ENCODE measurements at regions not wholly inside any gene's neighbourhood (a gene's known extent, or its start where the extent isn't known, plus 50 kb on each side); places are given as distances from the start of the nearest gene placed in this dataset.

DNA sequence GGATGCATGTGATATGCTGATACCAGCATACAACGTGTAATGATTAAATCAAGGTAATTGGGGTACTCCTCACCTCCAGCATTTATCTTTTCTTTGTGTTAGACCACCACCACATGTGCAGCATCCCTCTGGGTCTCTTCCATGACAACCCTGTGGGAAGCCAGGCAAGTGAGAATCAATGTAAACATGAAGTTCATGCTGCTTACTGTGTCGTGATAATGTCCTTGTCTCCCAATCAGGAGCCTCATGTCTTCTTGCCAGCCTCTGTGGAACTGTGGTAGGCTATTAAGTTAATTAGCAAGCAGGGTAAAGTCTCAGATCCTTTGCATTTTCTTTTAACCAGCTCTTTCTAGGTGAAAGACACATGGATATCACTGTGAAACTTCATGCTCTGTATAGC is 126.7 kb downstream of the TES start:
- Histone ChIP-seq H3K36me3 (ENCODE audit: control insufficient read depth in 2 of 2, insufficient read depth in 2 of 2, low read length in 1 of 2) (no peaks in the 10 kb centered on the region), H3K4me2 (ENCODE audit: control insufficient read depth, insufficient read depth) (no peak overlapping the region), H2AFZ (ENCODE audit: control insufficient read depth, low read depth, low read length) (no peak overlapping the region), H3K9ac (ENCODE audit: control insufficient read depth, insufficient read depth, low read length) (no peak overlapping the region), H3K79me2 (ENCODE audit: control insufficient read depth, insufficient read depth, low read length) (no peaks in the 10 kb centered on the region), H3K9me3 (replicated peaks; ENCODE audit: control insufficient read depth, insufficient read depth, low read length) (no peaks in the 10 kb centered on the region), H3K4me3 (no peak overlapping the region), H3K4me1 (ENCODE audit: control insufficient read depth, insufficient read depth, low read length) (no peaks in the 10 kb centered on the region), H3K27ac (ENCODE audit: control insufficient read depth, insufficient read depth) (no peak overlapping the region), H3K27me3 (replicated peaks in 1 of 2; ENCODE audit: control insufficient read depth in 2 of 2, insufficient read depth in 2 of 2, low read length in 1 of 2) (no peaks in the 10 kb centered on the region; a peak in 1 of 4 replicates), H4K20me1 (ENCODE audit: control insufficient read depth, insufficient read depth) (no peaks in the 10 kb centered on the region)
- RAD21 ChIA-PET (ENCODE audit: unreplicated experiment): no interaction called here
- POLR2A ChIA-PET: no interaction called here
- 25% methylated on average over 2 of the region's 2 CpGs for WGBS (ENCODE audit: insufficient coverage, insufficient replicate concordance, low lambda C conversion rate, missing lambda C conversion rate)
- intact Hi-C loops (cut with micrococcal nuclease; ENCODE audit: unreplicated experiment): no loop called here
- CTCF ChIA-PET: interaction anchor here (1.3 kb wide), 1 partner anchor 254 kb away, joined by 4 read pairs; no protein-coding TSS in a partner anchor
- TF ChIP-seq BHLHE40 (IDR thresholded peaks at IDR 0.05; ENCODE audit: borderline replicate concordance in 1 of 2, low read depth in 2 of 2, low read length in 1 of 2): no peak
- TF ChIP-seq NR2F1 (conservative IDR thresholded peaks at IDR 0.05): no peak
- TF ChIP-seq MEF2A (IDR thresholded peaks at IDR 0.05; ENCODE audit: insufficient read depth, low read depth, low read length): no peak
- TF ChIP-seq WRNIP1 (IDR thresholded peaks at IDR 0.05; ENCODE audit: borderline replicate concordance, low read depth, low read length): no peak
- no peak for TF ChIP-seq POLR2AphosphoS2 (IDR thresholded peaks at IDR 0.05; ENCODE audit: low read depth, low read length)
- TF ChIP-seq ZNF622 (IDR thresholded peaks at IDR 0.05): no peak
- no peak for TF ChIP-seq POU2F2 (IDR thresholded peaks at IDR 0.05; ENCODE audit: borderline replicate concordance, low read depth, low read length)
- TF ChIP-seq BACH1 (IDR thresholded peaks at IDR 0.05; ENCODE audit: borderline replicate concordance): no peak
- TF ChIP-seq SMAD5 (IDR thresholded peaks at IDR 0.05; ENCODE audit: low read depth): no peak
- TF ChIP-seq ZBED1 (IDR thresholded peaks at IDR 0.05; ENCODE audit: borderline replicate concordance): no peak
- TF ChIP-seq IKZF1 (conservative IDR thresholded peaks at IDR 0.05): no peak
- no peak for TF ChIP-seq HDAC2 (IDR thresholded peaks at IDR 0.05)
- no peak for TF ChIP-seq ASH2L (IDR thresholded peaks at IDR 0.05; ENCODE audit: borderline replicate concordance, low read depth)
- no peak for TF ChIP-seq SREBF2 (IDR thresholded peaks at IDR 0.05; ENCODE audit: low read length)
- no peak for DNase-seq (ENCODE audit: low read depth, low spot score)
- in situ Hi-C loops (cut with MboI): no loop called here
- ATAC-seq: no peak
- SMC1A ChIA-PET (ENCODE audit: uncharacterized antibody, unreplicated experiment): no interaction called here
- BruUV-seq (replicated peaks): no TSS peak
- FAIRE-seq: no peak
